Stimulated activated CD4-positive, alpha-beta T cell treated with anti-CD3 and anti-CD28 coated beads, Interleukin-12 subunit alpha, Interleukin-12 subunit beta, amount 100 ng/mL, for 48 hours (primary cell): ENCODE measurements at regions not wholly inside any gene's neighbourhood (a gene's known extent, or its start where the extent isn't known, plus 50 kb on each side); places are given as distances from the start of the nearest gene placed in this dataset.
"Not testable (repeated sequence)": the region's sequence is repeated elsewhere in the genome, so short reads cannot be mapped to it uniquely, and the experiment has no call there.

Experiments used
- DNase-seq, 3 donors: peaks; one replicate each; pipeline ENCODE4 v3.0.0-alpha.2; 2020; ENCODE audit warnings: low read depth in 2 of 3, low spot score in 1 of 3

DNA sequence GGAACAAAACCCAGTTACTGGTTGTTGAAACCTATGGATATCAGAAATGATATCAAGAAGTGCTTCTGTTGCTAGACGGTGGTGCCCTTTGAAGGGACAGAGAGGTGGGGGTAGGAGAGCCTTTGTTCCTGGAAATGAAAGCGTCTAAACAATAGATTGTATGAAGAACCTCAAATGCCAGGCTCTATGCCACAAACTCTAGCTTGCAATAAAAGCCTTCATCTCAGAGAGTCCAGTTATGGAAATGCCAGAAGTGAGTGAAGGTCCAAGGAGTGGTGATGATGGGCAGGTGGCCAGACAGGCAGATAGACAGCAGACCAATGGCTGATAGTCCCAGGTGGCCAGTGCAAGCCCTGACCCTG, 414.1 kb upstream of the PROX1 start:
- no peak for DNase-seq

GRCh38 chr1:213582976-213583567, 404.7 kb upstream of the PROX1 start:
- DNase-seq: no peak

DNA sequence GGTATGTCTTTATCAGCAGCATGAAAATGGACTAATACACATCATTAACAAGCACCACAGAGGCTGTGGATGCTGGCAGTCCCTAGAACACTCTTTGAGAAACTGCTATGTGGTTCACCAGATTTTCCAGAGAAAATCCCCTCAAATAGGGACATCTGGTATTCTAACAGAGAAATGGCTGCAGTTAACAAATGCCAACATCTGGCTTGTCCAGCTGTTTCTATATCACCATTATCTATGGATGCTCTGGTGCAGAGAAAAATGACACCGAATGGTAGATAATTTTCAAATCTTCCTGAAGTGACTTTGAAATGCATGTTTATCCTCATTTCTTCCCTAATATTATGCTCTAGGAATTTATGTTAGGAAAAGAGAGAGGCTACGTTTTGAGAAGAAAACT, 403.5 kb upstream of the PROX1 start:
- no peak for DNase-seq

DNA sequence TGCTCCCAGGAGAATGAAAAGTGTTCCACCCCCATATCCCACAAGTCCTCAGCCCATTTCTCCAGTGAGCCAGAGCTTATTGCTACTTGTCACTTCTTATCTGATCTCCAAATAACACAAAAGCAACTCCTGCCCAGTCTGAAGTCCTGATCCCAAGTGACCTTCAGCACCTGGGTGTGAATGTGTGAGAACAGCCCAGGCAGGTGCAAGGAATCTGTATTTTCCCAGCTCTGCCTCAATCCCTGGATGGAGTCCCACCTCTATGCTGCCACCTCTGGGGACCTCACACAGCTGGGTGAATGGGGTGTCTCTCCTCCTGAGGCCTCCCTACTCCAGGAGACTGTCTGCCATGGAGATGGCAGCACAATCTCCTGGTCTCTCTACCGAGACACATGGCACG, 402.4 kb upstream of the PROX1 start:
- DNase-seq: no peak

- no peak for DNase-seq
Observed at GRCh38 chr1:213585959-213586586, 401.7 kb upstream of the PROX1 start.

DNA sequence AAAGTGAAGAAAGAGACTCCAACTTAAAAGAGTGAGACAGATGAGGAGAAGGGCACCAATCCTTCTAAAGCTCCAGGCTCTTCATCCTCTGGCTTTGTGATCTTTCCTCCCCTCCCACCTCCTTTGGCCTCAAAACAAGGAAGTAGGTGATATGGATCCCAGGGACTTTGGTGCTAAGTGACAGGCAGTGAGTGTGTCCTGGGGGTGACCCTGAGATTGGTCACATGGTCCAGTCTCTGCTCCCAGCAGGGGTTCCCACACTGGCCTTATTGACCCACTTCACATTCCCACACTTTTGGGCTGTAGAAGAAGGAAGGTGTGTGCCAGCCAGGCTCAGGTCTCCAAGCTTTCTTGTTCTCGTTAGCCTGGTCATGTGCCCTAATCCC, 401.2 kb upstream of the PROX1 start:
- DNase-seq: no peak

DNA sequence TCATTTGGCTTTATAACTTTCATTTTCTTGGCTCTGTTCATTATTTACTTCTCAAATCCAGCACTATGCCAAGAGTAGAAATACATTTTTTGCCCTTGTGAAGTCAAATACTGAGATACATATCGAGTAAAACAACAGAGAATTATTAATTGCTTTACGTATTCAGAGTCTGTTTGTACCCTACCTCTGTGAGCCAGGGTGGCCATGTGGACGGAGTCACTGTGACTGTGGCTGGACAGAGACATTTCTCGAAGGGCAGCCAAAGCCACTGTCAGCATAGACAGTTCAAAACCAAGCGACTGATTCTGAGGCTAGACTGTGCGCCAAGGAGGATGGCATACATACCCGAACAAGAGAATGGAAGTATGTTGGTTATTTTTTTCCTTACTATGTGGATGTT, 391.0 kb upstream of the PROX1 start:
- no peak for DNase-seq

- no peak for DNase-seq
Observed at GRCh38 chr1:213598263-213598662, 389.5 kb upstream of the PROX1 start.

- no peak for DNase-seq
Observed at GRCh38 chr1:213600879-213601278, 386.9 kb upstream of the PROX1 start.

DNA sequence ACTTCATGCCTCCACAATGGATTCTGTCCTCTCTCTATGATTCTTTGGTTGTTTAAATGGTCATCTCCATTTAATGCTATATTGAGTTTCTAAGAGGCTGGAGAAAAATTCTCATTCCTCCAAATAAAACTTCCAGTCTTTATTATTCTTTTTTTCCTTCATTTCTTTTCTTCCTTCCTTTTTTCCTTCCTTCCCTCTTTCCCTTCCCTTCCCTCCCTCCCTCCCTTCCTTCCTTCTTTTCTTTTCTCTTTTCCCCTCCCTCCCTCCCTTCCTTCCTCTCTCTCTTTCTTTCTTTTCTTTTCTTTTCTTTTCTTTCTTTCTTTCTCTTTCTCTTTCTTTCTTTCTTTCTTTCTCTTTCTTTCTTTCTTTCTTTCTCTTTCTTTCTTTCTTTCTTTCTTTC, 386.1 kb upstream of the PROX1 start:
- not testable (repeated sequence) for DNase-seq

DNA sequence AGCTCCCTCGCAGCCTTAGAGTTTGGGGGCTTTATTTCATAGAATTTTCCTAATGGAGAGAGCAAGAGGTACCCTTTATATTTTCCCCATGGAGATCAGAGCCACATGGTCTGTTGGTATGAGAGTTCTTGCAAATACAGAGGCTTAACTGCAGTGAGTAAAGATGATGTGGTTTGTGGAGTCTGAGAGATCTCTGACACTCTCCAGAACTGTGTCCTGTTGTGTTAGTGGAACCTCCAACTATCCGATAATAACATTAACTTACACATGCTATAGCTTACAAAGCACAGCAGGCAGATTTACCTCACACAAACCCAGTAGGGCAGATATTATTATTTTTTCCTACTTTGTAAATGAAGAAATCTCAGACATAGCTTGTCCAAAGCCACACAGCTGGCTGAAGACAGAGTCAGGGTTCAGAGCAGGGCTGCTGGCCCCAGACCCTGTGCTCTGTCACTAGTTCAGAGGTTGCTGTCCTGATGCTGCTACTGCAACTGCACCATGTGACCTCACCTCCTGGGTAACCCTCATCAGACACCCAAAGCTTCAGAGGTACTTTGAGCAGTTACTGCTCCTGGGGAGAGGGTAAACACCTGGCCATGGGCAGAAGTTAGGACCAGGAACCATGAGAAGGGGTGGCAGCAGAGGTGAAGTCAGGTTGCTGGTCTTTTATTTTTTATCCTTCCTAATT, 384.8 kb upstream of the PROX1 start:
- no peak for DNase-seq

- DNase-seq: no peak
Observed at GRCh38 chr1:213604477-213604876, 383.3 kb upstream of the PROX1 start.

DNA sequence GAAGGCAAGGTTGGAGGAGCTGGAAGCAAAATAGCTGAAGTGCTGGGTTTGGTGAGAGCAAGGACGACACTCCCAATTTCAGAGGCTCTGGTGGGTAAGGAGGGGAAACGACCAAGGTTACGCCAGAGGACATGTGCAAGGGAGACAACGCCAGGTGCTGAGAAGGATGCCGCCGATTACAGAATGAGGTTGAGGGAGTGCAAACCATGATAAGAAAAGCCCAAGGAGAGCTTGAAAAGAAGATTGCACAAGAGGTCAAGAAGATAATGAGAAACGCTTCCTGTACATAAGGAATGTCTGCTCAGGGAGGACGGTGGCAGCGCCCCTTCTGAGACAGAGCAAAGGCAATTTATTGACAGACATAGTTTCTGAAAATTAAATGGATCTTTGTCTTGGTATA, 382.0 kb upstream of the PROX1 start:
- no peak for DNase-seq

GRCh38 chr1:213606252-213606820, 381.4 kb upstream of the PROX1 start:
- DNase-seq: no peak

- no peak for DNase-seq
Observed at GRCh38 chr1:213613549-213613948, 374.2 kb upstream of the PROX1 start.

- DNase-seq: no peak
Observed at GRCh38 chr1:213615226-213615916, 372.4 kb upstream of the PROX1 start.

DNA sequence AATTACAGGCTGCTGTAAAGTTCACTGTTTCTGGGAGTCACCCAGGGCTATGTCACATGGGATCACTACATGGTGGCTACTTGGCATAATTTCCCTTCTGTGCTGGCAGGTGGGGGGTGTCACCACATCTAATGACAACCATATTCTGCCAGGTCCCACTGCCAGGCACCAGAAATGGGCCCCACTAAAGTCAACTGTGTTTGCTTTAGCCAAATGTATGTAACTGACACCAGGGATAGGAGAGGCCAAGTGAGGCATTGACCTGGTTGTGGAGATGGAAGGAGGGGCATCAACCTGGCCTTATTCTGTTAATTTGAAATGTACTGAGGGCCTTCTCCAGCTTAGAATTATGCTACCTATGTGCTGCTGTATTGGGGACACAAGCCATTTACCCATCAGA, 370.6 kb upstream of the PROX1 start:
- no peak for DNase-seq

DNA sequence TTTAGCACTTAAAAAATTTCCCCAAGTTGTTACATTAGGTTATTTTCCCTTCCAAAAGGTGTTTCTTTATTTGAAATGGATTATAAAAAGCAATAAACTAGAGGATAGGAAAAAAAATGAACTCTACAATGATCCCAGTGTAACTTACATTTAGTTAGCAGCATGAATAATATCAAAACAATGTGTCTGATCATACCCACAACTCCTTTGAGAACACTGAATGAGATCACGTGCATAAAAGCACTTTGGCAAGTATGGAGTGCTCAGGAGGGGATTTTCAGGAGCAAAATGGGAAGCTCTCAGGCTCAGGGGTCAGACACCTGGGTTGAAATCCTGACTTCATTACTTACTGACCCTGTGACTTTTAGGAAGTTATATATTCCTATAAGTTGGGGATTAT, 369.7 kb upstream of the PROX1 start:
- no peak for DNase-seq

GRCh38 chr1:213619026-213619425, 368.7 kb upstream of the PROX1 start:
- DNase-seq: no peak

- no peak for DNase-seq
Observed at GRCh38 chr1:213621077-213621476, 366.7 kb upstream of the PROX1 start.

GRCh38 chr1:213622365-213623063, 365.3 kb upstream of the PROX1 start:
- peak in 1 of 3 donors; percentile 11 for DNase-seq
